ENCODE measurements at regions not wholly inside any gene's neighbourhood (a gene's known extent, or its start where the extent isn't known, plus 50 kb on each side); places are given as distances from the start of the nearest gene placed in this dataset.
"Not testable (repeated sequence)": the region's sequence is repeated elsewhere in the genome, so short reads cannot be mapped to it uniquely, and the experiment has no call there.

- TF ChIP-seq, protein P1, sequence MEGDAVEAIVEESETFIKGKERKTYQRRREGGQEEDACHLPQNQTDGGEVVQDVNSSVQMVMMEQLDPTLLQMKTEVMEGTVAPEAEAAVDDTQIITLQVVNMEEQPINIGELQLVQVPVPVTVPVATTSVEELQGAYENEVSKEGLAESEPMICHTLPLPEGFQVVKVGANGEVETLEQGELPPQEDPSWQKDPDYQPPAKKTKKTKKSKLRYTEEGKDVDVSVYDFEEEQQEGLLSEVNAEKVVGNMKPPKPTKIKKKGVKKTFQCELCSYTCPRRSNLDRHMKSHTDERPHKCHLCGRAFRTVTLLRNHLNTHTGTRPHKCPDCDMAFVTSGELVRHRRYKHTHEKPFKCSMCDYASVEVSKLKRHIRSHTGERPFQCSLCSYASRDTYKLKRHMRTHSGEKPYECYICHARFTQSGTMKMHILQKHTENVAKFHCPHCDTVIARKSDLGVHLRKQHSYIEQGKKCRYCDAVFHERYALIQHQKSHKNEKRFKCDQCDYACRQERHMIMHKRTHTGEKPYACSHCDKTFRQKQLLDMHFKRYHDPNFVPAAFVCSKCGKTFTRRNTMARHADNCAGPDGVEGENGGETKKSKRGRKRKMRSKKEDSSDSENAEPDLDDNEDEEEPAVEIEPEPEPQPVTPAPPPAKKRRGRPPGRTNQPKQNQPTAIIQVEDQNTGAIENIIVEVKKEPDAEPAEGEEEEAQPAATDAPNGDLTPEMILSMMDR (IDR thresholded peaks at IDR 0.05), result no peak
- no peak for TF ChIP-seq POLR2A (IDR thresholded peaks at IDR 0.05)
- H3K36me3 ChIP-seq (ENCODE audit: low read depth, missing control alignments), result no peaks in the 10 kb centered on the region
- DNase-seq, result no peak
- no peak overlapping the region for H3K4me3 ChIP-seq
- WGBS, 2 donors, result 79 to 94% methylated on average over 1 of the region's 1 CpG
- no peaks in the 10 kb centered on the region for H3K9me3 ChIP-seq
- intact Hi-C loops (cut with DNase I; ENCODE audit: low total_unique reads), result no loop called here
- no peak overlapping the region for H3K27ac ChIP-seq
- no peaks in the 10 kb centered on the region for H3K27me3 ChIP-seq
- H3K4me1 ChIP-seq, result no peaks in the 10 kb centered on the region
These were observed 74.7 kb upstream of the DAPK1 start for GRCh38 chr9:87422999-87423398.

GRCh38 chr9:87423885-87424284, 73.8 kb upstream of the DAPK1 start:
- H3K36me3 ChIP-seq (ENCODE audit: low read depth, missing control alignments); H3K9me3 ChIP-seq; H3K4me3 ChIP-seq; intact Hi-C loops (cut with DNase I; ENCODE audit: low total_unique reads); H3K4me1 ChIP-seq; DNase-seq; H3K27ac ChIP-seq; H3K27me3 ChIP-seq: not testable (repeated sequence)
- 82 to 85% methylated on average over 4 of the region's 4 CpGs for WGBS, 2 donors

- 68 to 92% methylated on average over 2 of the region's 2 CpGs for WGBS, 2 donors
- Histone ChIP-seq H3K36me3 (ENCODE audit: low read depth, missing control alignments) (no peaks in the 10 kb centered on the region), H3K4me1 (no peaks in the 10 kb centered on the region), H3K9me3 (no peaks in the 10 kb centered on the region), H3K4me3 (no peak overlapping the region), H3K27me3 (no peaks in the 10 kb centered on the region), H3K27ac (no peak overlapping the region)
- intact Hi-C loops (cut with DNase I; ENCODE audit: low total_unique reads), result no loop called here
- no peak for DNase-seq
- no peak for TF ChIP-seq POLR2A (IDR thresholded peaks at IDR 0.05)
- TF ChIP-seq, protein P1 (IDR thresholded peaks at IDR 0.05), result no peak
These were observed 72.5 kb upstream of the DAPK1 start for GRCh38 chr9:87425202-87425601.

GRCh38 chr9:87427851-87428506, 69.7 kb upstream of the DAPK1 start:
- no peaks in the 10 kb centered on the region for H3K9me3 ChIP-seq
- no peaks in the 10 kb centered on the region for H3K36me3 ChIP-seq (ENCODE audit: low read depth, missing control alignments)
- H3K27ac ChIP-seq, result no peak overlapping the region
- no peak overlapping the region for H3K4me3 ChIP-seq
- H3K27me3 ChIP-seq, result no peaks in the 10 kb centered on the region
- WGBS, 2 donors, result 86 to 95% methylated on average over 5 of the region's 5 CpGs
- intact Hi-C loops (cut with DNase I; ENCODE audit: low total_unique reads), result no loop called here
- no peak for DNase-seq
- TF ChIP-seq, protein P1 (IDR thresholded peaks at IDR 0.05), result no peak
- TF ChIP-seq POLR2A (IDR thresholded peaks at IDR 0.05), result no peak
- no peaks in the 10 kb centered on the region for H3K4me1 ChIP-seq

DNA sequence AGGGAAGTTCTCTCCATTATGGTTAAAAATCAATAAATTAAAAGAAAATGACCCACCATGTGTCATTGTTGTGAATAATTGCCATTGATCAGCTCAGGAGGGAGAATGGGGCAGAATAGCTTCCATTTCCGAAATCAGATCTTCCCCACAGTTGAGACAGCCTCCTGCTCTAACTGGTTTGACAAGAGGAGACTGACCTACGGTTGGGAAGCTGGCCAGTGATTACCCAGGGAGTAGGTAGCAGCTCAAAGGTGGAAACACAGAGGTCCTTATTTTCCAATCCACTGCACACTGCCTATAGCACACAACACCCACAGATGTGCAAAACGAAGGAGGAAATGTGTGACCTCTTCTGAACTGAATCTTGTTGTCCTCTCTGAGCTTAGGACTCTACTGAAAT, 69.0 kb upstream of the DAPK1 start:
- TF ChIP-seq, protein P1 (IDR thresholded peaks at IDR 0.05), result no peak
- no peak for TF ChIP-seq POLR2A (IDR thresholded peaks at IDR 0.05)
- Histone ChIP-seq H3K9me3 (no peaks in the 10 kb centered on the region), H3K4me3 (no peak overlapping the region), H3K27me3 (no peaks in the 10 kb centered on the region), H3K36me3 (ENCODE audit: low read depth, missing control alignments) (no peaks in the 10 kb centered on the region), H3K4me1 (no peaks in the 10 kb centered on the region), H3K27ac (no peak overlapping the region)
- no peak for DNase-seq
- 63 to 69% methylated on average over 3 of the region's 3 CpGs for WGBS, 2 donors
- intact Hi-C loops (cut with DNase I; ENCODE audit: low total_unique reads), result no loop called here

All from testis (tissue), 2 donors.